ENCODE measurements at regions not wholly inside any gene's neighbourhood (a gene's known extent, or its start where the extent isn't known, plus 50 kb on each side); places are given as distances from the start of the nearest gene placed in this dataset.

- Histone ChIP-seq H3K9me3 (no peaks in the 10 kb centered on the region), H3K4me1 (no peaks in the 10 kb centered on the region), H3K36me3 (no peaks in the 10 kb centered on the region), H3K27me3 (no peaks in the 10 kb centered on the region), H3K4me3 (no peak overlapping the region), H3K27ac (no peak overlapping the region)
- WGBS, 2 donors (ENCODE audit: low coverage in 1 of 2), result 73 to 78% methylated on average over 1 of the region's 2 CpGs
- ATAC-seq, result no peak
- no peak for TF ChIP-seq POLR2A (IDR thresholded peaks at IDR 0.05)
- no peak for TF ChIP-seq EP300 (IDR thresholded peaks at IDR 0.05)
- TF ChIP-seq POLR2AphosphoS5 (IDR thresholded peaks at IDR 0.05), result no peak
- TF ChIP-seq, protein P1, sequence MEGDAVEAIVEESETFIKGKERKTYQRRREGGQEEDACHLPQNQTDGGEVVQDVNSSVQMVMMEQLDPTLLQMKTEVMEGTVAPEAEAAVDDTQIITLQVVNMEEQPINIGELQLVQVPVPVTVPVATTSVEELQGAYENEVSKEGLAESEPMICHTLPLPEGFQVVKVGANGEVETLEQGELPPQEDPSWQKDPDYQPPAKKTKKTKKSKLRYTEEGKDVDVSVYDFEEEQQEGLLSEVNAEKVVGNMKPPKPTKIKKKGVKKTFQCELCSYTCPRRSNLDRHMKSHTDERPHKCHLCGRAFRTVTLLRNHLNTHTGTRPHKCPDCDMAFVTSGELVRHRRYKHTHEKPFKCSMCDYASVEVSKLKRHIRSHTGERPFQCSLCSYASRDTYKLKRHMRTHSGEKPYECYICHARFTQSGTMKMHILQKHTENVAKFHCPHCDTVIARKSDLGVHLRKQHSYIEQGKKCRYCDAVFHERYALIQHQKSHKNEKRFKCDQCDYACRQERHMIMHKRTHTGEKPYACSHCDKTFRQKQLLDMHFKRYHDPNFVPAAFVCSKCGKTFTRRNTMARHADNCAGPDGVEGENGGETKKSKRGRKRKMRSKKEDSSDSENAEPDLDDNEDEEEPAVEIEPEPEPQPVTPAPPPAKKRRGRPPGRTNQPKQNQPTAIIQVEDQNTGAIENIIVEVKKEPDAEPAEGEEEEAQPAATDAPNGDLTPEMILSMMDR (IDR thresholded peaks at IDR 0.05), result no peak
These were observed 367.7 kb downstream of the KIF16B start for GRCh38 chr20:16205507-16205906.

- H3K36me3 ChIP-seq, result no peaks in the 10 kb centered on the region
- no peak overlapping the region for H3K27ac ChIP-seq
- TF ChIP-seq EP300 (IDR thresholded peaks at IDR 0.05), result no peak
- H3K4me1 ChIP-seq, result no peaks in the 10 kb centered on the region
- H3K9me3 ChIP-seq, result peaks cover 0 to 11% (median 0%) of the 10 kb centered on the region in 3 donors
- H3K27me3 ChIP-seq, result no peaks in the 10 kb centered on the region
- no peak overlapping the region for H3K4me3 ChIP-seq
- ATAC-seq, result no peak
These were observed 370.2 kb downstream of the KIF16B start for GRCh38 chr20:16203096-16203495.

GRCh38 chr20:16201191-16201590 is 372.1 kb downstream of the KIF16B start:
- Histone ChIP-seq H3K4me3 (no peak overlapping the region), H3K27me3 (no peaks in the 10 kb centered on the region), H3K9me3 (peaks cover 0 to 11% (median 0%) of the 10 kb centered on the region in 3 donors), H3K4me1 (no peaks in the 10 kb centered on the region), H3K27ac (no peak overlapping the region), H3K36me3 (no peaks in the 10 kb centered on the region)
- WGBS, 2 donors (ENCODE audit: low coverage in 1 of 2), result 89 to 95% methylated on average over 1 to 4 of the region's 4 CpGs
- TF ChIP-seq POLR2AphosphoS5 (IDR thresholded peaks at IDR 0.05), result no peak
- no peak for TF ChIP-seq EP300 (IDR thresholded peaks at IDR 0.05)
- no peak for TF ChIP-seq POLR2A (IDR thresholded peaks at IDR 0.05)
- TF ChIP-seq, protein P1 (IDR thresholded peaks at IDR 0.05), result no peak
- no peak for ATAC-seq

GRCh38 chr20:16197696-16198095 is 375.6 kb downstream of the KIF16B start:
- no peaks in the 10 kb centered on the region for H3K36me3 ChIP-seq
- H3K4me3 ChIP-seq, result no peak overlapping the region
- no peaks in the 10 kb centered on the region for H3K4me1 ChIP-seq
- no peak overlapping the region for H3K27ac ChIP-seq
- peaks cover 0 to 11% (median 0%) of the 10 kb centered on the region in 3 donors for H3K9me3 ChIP-seq
- ATAC-seq, result no peak
- no peaks in the 10 kb centered on the region for H3K27me3 ChIP-seq
- TF ChIP-seq, protein P1 (IDR thresholded peaks at IDR 0.05), result no peak
- TF ChIP-seq POLR2A (IDR thresholded peaks at IDR 0.05) (no peak), POLR2AphosphoS5 (IDR thresholded peaks at IDR 0.05) (no peak), EP300 (IDR thresholded peaks at IDR 0.05) (no peak)
- WGBS, 2 donors (ENCODE audit: low coverage in 1 of 2), result 43 to 58% methylated on average over 2 of the region's 2 CpGs

DNA sequence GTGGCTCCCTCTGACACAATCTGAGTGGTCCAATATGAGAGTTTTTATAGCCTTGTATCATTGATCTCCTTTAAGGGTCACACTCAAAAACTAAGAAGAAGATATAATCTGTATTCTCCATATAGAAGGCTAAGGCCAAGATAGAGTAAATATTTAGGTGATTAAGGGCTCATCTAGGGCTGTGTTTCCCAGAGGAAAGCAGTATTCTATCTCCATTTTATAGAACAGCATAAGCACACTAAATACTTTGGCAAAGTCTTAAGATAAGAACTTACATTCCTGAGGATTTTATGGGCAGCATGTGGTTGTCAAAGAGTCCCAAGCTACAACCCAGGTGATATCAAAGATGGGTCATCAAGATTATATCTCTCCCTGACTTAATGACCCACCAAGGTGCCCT is 377.6 kb downstream of the KIF16B start:
- no peak for TF ChIP-seq POLR2A (IDR thresholded peaks at IDR 0.05)
- TF ChIP-seq POLR2AphosphoS5 (IDR thresholded peaks at IDR 0.05), result no peak
- TF ChIP-seq EP300 (IDR thresholded peaks at IDR 0.05), result no peak
- TF ChIP-seq, protein P1 (IDR thresholded peaks at IDR 0.05), result no peak
- Histone ChIP-seq H3K36me3 (no peaks in the 10 kb centered on the region), H3K27me3 (no peaks in the 10 kb centered on the region), H3K4me1 (no peaks in the 10 kb centered on the region), H3K27ac (no peak overlapping the region), H3K9me3 (peaks cover 0 to 11% (median 0%) of the 10 kb centered on the region in 3 donors), H3K4me3 (no peak overlapping the region)
- no peak for ATAC-seq

Measured in gastroesophageal sphincter (tissue), 4 donors.